Astrocyte of the cerebellum (primary cell): ENCODE measurements at regions not wholly inside any gene's neighbourhood (a gene's known extent, or its start where the extent isn't known, plus 50 kb on each side); places are given as distances from the start of the nearest gene placed in this dataset.

Experiments used
- DNase-seq: peaks from one replicate; pipeline ENCODE4 v3.0.0-alpha.2; 2011; ENCODE audit warnings: low read depth
- H3K4me3 ChIP-seq: 2 replicates; pipeline ENCODE4 v1.5.1; 2011; ENCODE audit warnings: mild to moderate bottlenecking, low read depth, low read length, moderate library complexity
- in situ Hi-C: cut with HindIII; loops from 2 replicates; pipeline ENCODE4 v1.10.0; 2017; ENCODE audit warnings: low sequenced_read_pairs
- TF ChIP-seq, protein P1 (sequence below): IDR thresholded peaks from 2 replicates; pipeline ENCODE4 v1.5.1; 2012; ENCODE audit warnings: low read length, low read depth, moderate library complexity, mild to moderate bottlenecking; ENCODE audit errors: missing control alignments

GRCh38 chr20:48455651-48456365 lies 372.0 kb downstream of the PREX1 start:
- in situ Hi-C loops = no loop called here
- TF ChIP-seq, protein P1, sequence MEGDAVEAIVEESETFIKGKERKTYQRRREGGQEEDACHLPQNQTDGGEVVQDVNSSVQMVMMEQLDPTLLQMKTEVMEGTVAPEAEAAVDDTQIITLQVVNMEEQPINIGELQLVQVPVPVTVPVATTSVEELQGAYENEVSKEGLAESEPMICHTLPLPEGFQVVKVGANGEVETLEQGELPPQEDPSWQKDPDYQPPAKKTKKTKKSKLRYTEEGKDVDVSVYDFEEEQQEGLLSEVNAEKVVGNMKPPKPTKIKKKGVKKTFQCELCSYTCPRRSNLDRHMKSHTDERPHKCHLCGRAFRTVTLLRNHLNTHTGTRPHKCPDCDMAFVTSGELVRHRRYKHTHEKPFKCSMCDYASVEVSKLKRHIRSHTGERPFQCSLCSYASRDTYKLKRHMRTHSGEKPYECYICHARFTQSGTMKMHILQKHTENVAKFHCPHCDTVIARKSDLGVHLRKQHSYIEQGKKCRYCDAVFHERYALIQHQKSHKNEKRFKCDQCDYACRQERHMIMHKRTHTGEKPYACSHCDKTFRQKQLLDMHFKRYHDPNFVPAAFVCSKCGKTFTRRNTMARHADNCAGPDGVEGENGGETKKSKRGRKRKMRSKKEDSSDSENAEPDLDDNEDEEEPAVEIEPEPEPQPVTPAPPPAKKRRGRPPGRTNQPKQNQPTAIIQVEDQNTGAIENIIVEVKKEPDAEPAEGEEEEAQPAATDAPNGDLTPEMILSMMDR = no peak
- no peak for DNase-seq

DNA sequence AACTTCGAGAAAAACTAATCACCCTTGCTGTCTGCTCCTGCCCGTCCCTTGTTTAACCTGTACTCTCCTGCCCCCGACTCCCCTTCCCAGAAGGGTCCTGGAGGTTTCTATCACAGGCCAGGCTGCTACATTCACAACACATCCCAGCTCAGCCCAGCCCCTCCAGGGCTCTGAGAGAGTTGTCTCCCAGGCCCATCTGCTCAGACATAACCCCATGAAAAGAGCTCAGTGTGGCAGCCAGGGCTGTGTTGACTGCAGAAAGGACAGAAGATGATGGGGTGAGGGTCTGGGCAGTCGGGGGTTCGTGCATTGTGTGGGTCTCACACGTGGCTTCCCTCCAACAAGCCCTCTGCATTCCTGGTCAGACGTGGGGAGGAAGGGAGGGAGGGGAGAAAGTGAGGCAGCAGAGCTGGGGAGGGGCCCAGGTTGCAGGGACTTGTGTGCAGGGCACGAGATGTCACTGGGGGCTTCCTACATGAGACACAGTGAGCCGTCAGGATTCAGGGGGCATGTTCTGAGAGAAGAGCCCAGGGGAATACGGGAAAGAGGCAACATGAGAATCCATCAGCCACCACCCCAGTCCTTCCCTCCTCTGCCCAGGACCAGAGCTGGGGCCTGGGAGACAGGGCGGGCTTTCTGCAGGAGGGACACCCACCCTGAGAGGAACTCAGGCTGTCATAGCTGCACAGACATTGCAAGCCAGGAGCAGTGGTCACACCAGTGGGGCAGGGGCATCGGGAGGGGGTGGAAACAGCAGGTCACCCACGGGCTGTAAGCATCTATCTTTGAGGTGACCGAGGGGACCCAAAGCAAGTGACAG lies 372.9 kb downstream of the PREX1 start:
- TF ChIP-seq, protein P1 = no peak
- no peak overlapping the region for H3K4me3 ChIP-seq
- no peak for DNase-seq
- in situ Hi-C loops = no loop called here

More at GRCh38 chr20:48455651-48456365, 372.0 kb downstream of the PREX1 start:
- no peak overlapping the region for H3K4me3 ChIP-seq

GRCh38 chr20:48453477-48454093 lies 374.2 kb downstream of the PREX1 start:
- in situ Hi-C loops = no loop called here
- H3K4me3 ChIP-seq = no peak overlapping the region
- DNase-seq = no peak
- TF ChIP-seq, protein P1 = no peak

DNA sequence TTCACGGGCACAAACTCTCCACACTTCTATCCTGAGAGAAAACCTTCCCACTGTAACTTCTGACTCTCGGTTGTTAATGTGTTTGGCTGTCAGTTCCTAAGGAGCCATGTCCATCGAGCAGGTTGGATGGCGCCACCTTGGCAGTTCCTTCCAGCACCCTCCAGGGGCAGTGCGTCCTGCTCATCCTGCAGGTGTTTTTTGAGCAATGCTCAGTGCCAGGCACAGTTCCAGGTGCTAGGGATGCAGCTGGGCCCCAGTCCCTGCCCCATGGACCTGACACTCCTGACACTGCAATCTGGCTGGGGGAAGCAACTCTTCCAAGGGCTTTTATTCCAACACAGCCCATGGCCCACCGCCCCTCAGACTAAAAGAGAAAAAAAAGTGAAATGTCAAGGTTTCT lies 376.4 kb downstream of the PREX1 start:
- no peak for DNase-seq
- in situ Hi-C loops = no loop called here
- TF ChIP-seq, protein P1 = no peak
- no peak overlapping the region for H3K4me3 ChIP-seq

DNA sequence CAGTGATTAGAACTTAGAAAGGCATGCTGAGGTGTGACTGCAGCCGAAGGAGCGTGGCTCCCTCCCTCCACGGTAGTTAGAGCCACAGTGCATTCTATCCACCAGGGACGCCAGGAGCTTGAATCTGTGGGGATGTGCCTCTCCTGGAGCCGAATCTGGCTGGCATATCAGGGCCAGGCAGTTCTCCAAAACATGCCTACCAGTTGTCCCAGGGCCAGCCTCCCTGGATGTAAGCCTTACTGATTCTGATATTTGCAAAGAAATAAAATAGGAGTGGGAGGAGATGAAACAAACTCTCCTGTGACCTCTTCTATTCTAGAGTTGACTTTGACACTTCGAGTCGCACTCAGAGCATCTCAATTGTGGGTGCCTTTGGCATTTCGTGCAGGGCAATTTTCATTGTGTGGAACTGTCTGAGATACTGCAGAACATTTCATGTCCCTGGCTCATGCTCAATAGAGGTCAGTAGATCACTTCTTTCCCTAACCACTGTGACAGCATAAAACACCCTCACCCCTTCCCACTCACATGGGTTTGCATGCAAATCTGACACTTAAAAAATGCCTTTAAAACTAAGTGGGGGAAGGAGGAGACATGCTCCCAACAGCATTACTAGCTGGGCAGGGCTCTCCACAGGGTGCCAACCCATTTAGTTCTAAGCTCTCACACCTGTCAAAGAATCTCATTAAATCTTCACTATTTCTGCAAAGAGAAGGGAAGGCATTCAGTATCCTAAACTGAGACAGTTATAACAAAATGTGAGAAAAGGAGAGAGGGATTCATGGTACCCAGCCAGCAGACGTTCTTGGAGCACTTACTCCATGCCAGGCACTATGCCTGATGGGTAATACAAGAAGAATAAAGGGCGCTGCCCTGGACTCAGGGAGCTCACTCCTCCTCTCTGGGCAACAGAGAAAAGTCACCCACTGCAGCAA lies 378.9 kb downstream of the PREX1 start:
- TF ChIP-seq, protein P1 = no peak
- in situ Hi-C loops = no loop called here
- DNase-seq = no peak
- no peak overlapping the region for H3K4me3 ChIP-seq

GRCh38 chr20:48447456-48447855 lies 380.3 kb downstream of the PREX1 start:
- in situ Hi-C loops = no loop called here
- no peak overlapping the region for H3K4me3 ChIP-seq
- no peak for DNase-seq
- TF ChIP-seq, protein P1 = no peak
